ENCODE measurements at regions not wholly inside any gene's neighbourhood (a gene's known extent, or its start where the extent isn't known, plus 50 kb on each side); places are given as distances from the start of the nearest gene placed in this dataset.
A peak's percentile ranks its signal among the peaks of the same experiment; 100 is the strongest.

GRCh38 chr9:89975630-89976029, 370.8 kb downstream of the GADD45G start:
- H3K4me3 ChIP-seq, result no peak overlapping the region
- TF ChIP-seq CTCF (IDR thresholded peaks at IDR 0.05; ENCODE audit: low read depth, low read length), result no peak

GRCh38 chr9:89978185-89978584, 373.4 kb downstream of the GADD45G start:
- DNase-seq (ENCODE audit: low read depth in 1 of 2, low spot score in 1 of 2), result peak; percentile 23 to 30

More at GRCh38 chr9:89975630-89976029, 370.8 kb downstream of the GADD45G start:
- no peak for DNase-seq (ENCODE audit: low read depth in 1 of 2, low spot score in 1 of 2)
- no peaks in the 10 kb centered on the region for H3K9me3 ChIP-seq (ENCODE audit: low read depth)
- H3K36me3 ChIP-seq, result no peaks in the 10 kb centered on the region
- no peak overlapping the region for H3K27ac ChIP-seq
- H3K4me1 ChIP-seq (ENCODE audit: low read depth), result no peaks in the 10 kb centered on the region
- H3K27me3 ChIP-seq, result no peaks in the 10 kb centered on the region

GRCh38 chr9:89980600-89980999, 375.8 kb downstream of the GADD45G start:
- TF ChIP-seq CTCF (IDR thresholded peaks at IDR 0.05; ENCODE audit: low read depth, low read length), result no peak
- Histone ChIP-seq H3K4me3 (no peak overlapping the region), H3K4me1 (ENCODE audit: low read depth) (no peaks in the 10 kb centered on the region), H3K27me3 (no peaks in the 10 kb centered on the region), H3K9me3 (ENCODE audit: low read depth) (no peaks in the 10 kb centered on the region), H3K27ac (no peak overlapping the region), H3K36me3 (no peaks in the 10 kb centered on the region)
- DNase-seq (ENCODE audit: low read depth in 1 of 2, low spot score in 1 of 2), result no peak

More at GRCh38 chr9:89978185-89978584, 373.4 kb downstream of the GADD45G start:
- no peaks in the 10 kb centered on the region for H3K36me3 ChIP-seq
- no peaks in the 10 kb centered on the region for H3K9me3 ChIP-seq (ENCODE audit: low read depth)
- no peak overlapping the region for H3K4me3 ChIP-seq
- H3K27ac ChIP-seq, result no peak overlapping the region
- no peaks in the 10 kb centered on the region for H3K27me3 ChIP-seq
- peak; percentile 36 for TF ChIP-seq CTCF (IDR thresholded peaks at IDR 0.05; ENCODE audit: low read depth, low read length)
- H3K4me1 ChIP-seq (ENCODE audit: low read depth), result no peaks in the 10 kb centered on the region

- Histone ChIP-seq H3K27ac (no peak overlapping the region), H3K4me1 (ENCODE audit: low read depth) (no peaks in the 10 kb centered on the region), H3K9me3 (ENCODE audit: low read depth) (no peaks in the 10 kb centered on the region), H3K36me3 (no peaks in the 10 kb centered on the region), H3K4me3 (no peak overlapping the region), H3K27me3 (no peaks in the 10 kb centered on the region)
- TF ChIP-seq CTCF (IDR thresholded peaks at IDR 0.05; ENCODE audit: low read depth, low read length), result no peak
- DNase-seq (ENCODE audit: low read depth in 1 of 2, low spot score in 1 of 2), result no peak
Measured at GRCh38 chr9:89982016-89982415, 377.2 kb downstream of the GADD45G start.

GRCh38 chr9:89983411-89983810, 378.6 kb downstream of the GADD45G start:
- Histone ChIP-seq H3K27me3 (no peaks in the 10 kb centered on the region), H3K36me3 (no peaks in the 10 kb centered on the region), H3K4me1 (ENCODE audit: low read depth) (no peaks in the 10 kb centered on the region), H3K27ac (no peak overlapping the region), H3K9me3 (ENCODE audit: low read depth) (no peaks in the 10 kb centered on the region), H3K4me3 (no peak overlapping the region)
- no peak for DNase-seq (ENCODE audit: low read depth in 1 of 2, low spot score in 1 of 2)
- TF ChIP-seq CTCF (IDR thresholded peaks at IDR 0.05; ENCODE audit: low read depth, low read length), result no peak

GRCh38 chr9:89984214-89984613, 379.4 kb downstream of the GADD45G start:
- H3K36me3 ChIP-seq, result no peaks in the 10 kb centered on the region
- no peaks in the 10 kb centered on the region for H3K9me3 ChIP-seq (ENCODE audit: low read depth)
- TF ChIP-seq CTCF (IDR thresholded peaks at IDR 0.05; ENCODE audit: low read depth, low read length), result no peak

More at GRCh38 chr9:89984214-89984613, 379.4 kb downstream of the GADD45G start:
- no peak for DNase-seq (ENCODE audit: low read depth in 1 of 2, low spot score in 1 of 2)
- no peak overlapping the region for H3K4me3 ChIP-seq
- no peaks in the 10 kb centered on the region for H3K27me3 ChIP-seq
- no peaks in the 10 kb centered on the region for H3K4me1 ChIP-seq (ENCODE audit: low read depth)
- no peak overlapping the region for H3K27ac ChIP-seq

Data from cardiac muscle cell (in vitro differentiated cells and primary cell).